H1 (cell line): ENCODE measurements at regions not wholly inside any gene's neighbourhood (a gene's known extent, or its start where the extent isn't known, plus 50 kb on each side); places are given as distances from the start of the nearest gene placed in this dataset.

Source experiments
- ATF3 ChIP-seq: IDR thresholded peaks from 2 replicates; pipeline ENCODE4 v1.6.1; 2011; ENCODE audit warnings: low read depth, mild to moderate bottlenecking, low read length; ENCODE audit not compliant: insufficient read depth
- BRCA1 ChIP-seq: IDR thresholded peaks from 2 replicates; pipeline ENCODE4 v1.6.1; 2012; ENCODE audit warnings: low read depth, low read length, improper control_type of control experiment
- CTCF ChIP-seq, 3 experiments: IDR thresholded peaks; 1 replicate in 2 of 3; 2 replicates in 1 of 3; pipeline versions ENCODE4 v1.5.1 to v1.6.1; 2011; ENCODE audit warnings: low read length in 3 of 3, mild to moderate bottlenecking in 3 of 3, inconsistent platforms in 2 of 3, low read depth in 1 of 3, moderate library complexity in 1 of 3; ENCODE audit not compliant: insufficient read depth in 1 of 3; ENCODE audit errors: control extremely low read depth in 1 of 3
- E2F6 ChIP-seq: IDR thresholded peaks from 2 replicates; pipeline ENCODE4 v1.6.1; 2012; ENCODE audit warnings: inconsistent platforms
- EP300 ChIP-seq, 2 experiments: IDR thresholded peaks; 1 replicate in 1 of 2; 2 replicates in 1 of 2; pipeline ENCODE4 v1.6.1; 2011 to 2012; ENCODE audit warnings: low read depth in 2 of 2, low read length in 2 of 2, mild to moderate bottlenecking in 2 of 2, borderline replicate concordance in 1 of 2, inconsistent platforms in 1 of 2, moderate library complexity in 1 of 2
- HDAC6 ChIP-seq: IDR thresholded peaks from one replicate; pipeline ENCODE4 v1.7.1; 2012; ENCODE audit warnings: low read depth, mild to moderate bottlenecking, inconsistent platforms, low read length, moderate library complexity
- MAX ChIP-seq: IDR thresholded peaks from 2 replicates; pipeline ENCODE4 v1.6.1; 2012; ENCODE audit warnings: inconsistent platforms
- NRF1 ChIP-seq: IDR thresholded peaks from 2 replicates; pipeline ENCODE4 v1.6.1; 2011; ENCODE audit warnings: mild to moderate bottlenecking, low read depth, low read length, improper control_type of control experiment
- POLR2AphosphoS5 ChIP-seq: IDR thresholded peaks from 2 replicates; pipeline ENCODE4 v1.6.1; 2011; ENCODE audit warnings: low read depth, low read length
- SIX5 ChIP-seq: IDR thresholded peaks from 2 replicates; pipeline ENCODE4 v1.6.1; 2011; ENCODE audit warnings: mild to moderate bottlenecking, low read depth, low read length
- TAF1 ChIP-seq: IDR thresholded peaks from 2 replicates; pipeline ENCODE4 v1.6.1; 2011; ENCODE audit warnings: mild to moderate bottlenecking, low read depth, low read length
- USF2 ChIP-seq: IDR thresholded peaks from 2 replicates; pipeline ENCODE4 v1.6.1; 2011; ENCODE audit warnings: low read length, improper control_type of control experiment
- YY1 ChIP-seq: IDR thresholded peaks from 2 replicates; pipeline ENCODE4 v1.6.1; 2011; ENCODE audit warnings: low read depth, mild to moderate bottlenecking, low read length

GRCh38 chr13:82076496-82076895 lies 1735.6 kb upstream of the SPRY2 start:
- TF ChIP-seq TAF1 = no peak
- TF ChIP-seq SIX5 = no peak
- no peak for TF ChIP-seq MAX
- no peak for TF ChIP-seq USF2
- no peak for TF ChIP-seq YY1
- no peak for TF ChIP-seq CTCF (IDR thresholded peaks at IDR 0.05; ENCODE audit: control extremely low read depth in 1 of 3, insufficient read depth in 1 of 3, low read depth in 1 of 3, low read length in 3 of 3)
- no peak for TF ChIP-seq BRCA1
- TF ChIP-seq EP300 (IDR thresholded peaks at IDR 0.05; ENCODE audit: borderline replicate concordance in 1 of 2, low read depth in 2 of 2, low read length in 2 of 2) = no peak
- TF ChIP-seq E2F6 = no peak
- no peak for TF ChIP-seq HDAC6
- TF ChIP-seq POLR2AphosphoS5 = no peak
- no peak for TF ChIP-seq NRF1
- TF ChIP-seq ATF3 = no peak
